ENCODE measurements at regions not wholly inside any gene's neighbourhood (a gene's known extent, or its start where the extent isn't known, plus 50 kb on each side); places are given as distances from the start of the nearest gene placed in this dataset.
"Not testable (repeated sequence)": the region's sequence is repeated elsewhere in the genome, so short reads cannot be mapped to it uniquely, and the experiment has no call there.

GRCh38 chr10:28393956-28394568, 91.2 kb upstream of the MPP7 start:
- DNase-seq: peak; percentile 92

- no peak for DNase-seq
Observed at GRCh38 chr10:28396331-28396730, 93.5 kb upstream of the MPP7 start.

GRCh38 chr10:28397229-28397628, 94.4 kb upstream of the MPP7 start:
- no peak for DNase-seq

- DNase-seq: no peak
Observed at GRCh38 chr10:28400176-28400575, 97.3 kb upstream of the MPP7 start.

- DNase-seq: no peak
Observed at GRCh38 chr10:28400681-28401080, 97.8 kb upstream of the MPP7 start.

DNA sequence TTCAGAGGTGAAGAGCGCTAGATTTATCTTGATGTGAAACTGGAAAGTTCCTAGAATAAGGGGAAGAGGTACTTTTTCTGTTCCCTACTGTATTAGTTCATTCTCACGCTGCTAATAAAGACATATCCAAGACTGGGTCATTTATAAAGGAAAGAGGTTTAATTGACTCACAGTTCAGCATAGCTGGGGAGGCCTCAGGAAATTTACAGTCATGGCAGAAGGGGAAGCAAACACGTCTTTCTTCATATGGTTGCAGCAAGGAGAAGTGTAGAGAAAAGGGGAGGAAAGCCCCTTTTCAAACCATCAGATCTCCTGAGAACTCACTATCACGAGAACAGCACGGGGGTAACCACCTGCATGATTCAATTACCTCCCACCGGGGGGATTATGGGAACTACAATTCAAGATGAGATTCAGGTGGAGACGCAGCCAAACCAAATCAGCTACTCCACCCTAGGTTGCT, 99.8 kb upstream of the MPP7 start:
- not testable (repeated sequence) for DNase-seq

DNA sequence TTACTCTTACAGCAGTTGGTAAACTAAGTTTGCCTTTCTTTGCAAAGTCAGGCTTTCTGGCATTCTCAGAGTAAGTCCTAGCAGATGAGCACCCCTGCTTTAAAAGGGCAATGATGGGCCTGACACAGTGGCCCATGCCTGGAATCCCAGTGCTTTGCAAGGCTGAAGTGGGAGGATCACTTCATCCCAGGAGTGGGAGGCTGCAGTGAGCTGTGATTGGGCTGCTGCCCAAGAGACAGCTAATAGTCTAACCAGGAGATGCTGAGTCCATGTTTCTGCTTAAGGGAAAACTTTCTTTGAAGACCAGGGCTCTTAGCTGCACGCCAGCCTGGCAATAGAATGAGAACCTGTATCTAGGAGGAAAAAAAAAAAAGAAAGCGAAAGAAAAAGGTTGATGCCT, 100.2 kb upstream of the MPP7 start:
- DNase-seq: no peak

GRCh38 chr10:28408237-28408777, 105.4 kb upstream of the MPP7 start:
- no peak for DNase-seq

DNA sequence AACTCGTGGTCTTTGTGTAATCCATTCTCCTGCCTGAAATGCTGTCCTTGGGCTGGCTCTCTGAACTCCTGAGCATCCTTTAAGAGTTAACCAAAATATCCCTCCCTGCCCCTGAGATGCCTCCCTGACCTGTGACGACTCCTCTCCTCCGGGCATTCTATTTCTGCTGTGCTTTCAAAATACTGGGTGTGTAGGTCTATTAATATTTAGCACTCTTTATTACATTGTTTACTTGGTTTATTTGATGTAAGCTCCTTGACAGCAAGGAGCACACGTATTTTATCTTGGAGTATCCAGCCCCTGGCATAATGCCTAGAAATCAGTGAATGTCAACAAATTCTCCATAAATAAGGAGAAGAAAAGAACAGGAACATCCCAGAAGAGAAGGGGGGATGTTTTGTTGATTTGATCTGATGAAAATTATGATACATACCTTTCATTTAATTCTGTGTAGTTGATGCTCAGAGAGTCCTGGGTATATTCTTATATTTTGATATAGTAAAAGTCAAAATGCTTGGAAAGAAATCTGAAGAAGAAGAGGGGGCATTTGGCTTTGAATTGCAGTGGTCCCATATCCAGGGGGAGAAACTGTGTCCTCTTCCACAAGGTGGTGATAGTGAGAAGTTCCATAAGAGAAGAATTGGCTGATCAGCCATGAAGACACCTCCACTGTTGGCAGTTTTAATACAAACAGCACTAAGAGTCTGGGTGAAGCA, 107.7 kb upstream of the MPP7 start:
- DNase-seq: no peak

DNA sequence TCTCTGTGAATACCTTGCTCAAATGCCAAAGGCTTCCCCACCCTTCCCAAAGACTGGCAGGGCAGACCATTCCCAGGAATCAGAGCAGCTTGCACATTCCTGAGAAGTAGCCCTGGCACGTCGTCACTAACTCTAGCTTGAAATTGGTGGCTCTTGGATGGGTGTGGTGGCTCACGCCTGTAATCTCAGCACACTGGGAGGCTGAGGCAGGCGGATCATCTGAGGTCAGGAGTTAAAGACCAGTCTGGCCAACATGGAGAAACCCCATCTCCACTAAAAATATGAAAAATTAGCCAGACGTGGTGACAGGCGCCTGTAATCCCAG, 108.2 kb upstream of the MPP7 start:
- DNase-seq: no peak

- DNase-seq: no peak
Observed at GRCh38 chr10:28411648-28412047, 108.8 kb upstream of the MPP7 start.

GRCh38 chr10:28418069-28418468, 114.8 kb upstream of the WAC start:
- no peak for DNase-seq

- DNase-seq: no peak
Observed at GRCh38 chr10:28425422-28425821, 107.5 kb upstream of the WAC start.

GRCh38 chr10:28426392-28427159, 106.3 kb upstream of the WAC start:
- no peak for DNase-seq

- no peak for DNase-seq
Observed at GRCh38 chr10:28427376-28427775, 105.5 kb upstream of the WAC start.

- DNase-seq: no peak
Observed at GRCh38 chr10:28429045-28429444, 103.9 kb upstream of the WAC start.

DNA sequence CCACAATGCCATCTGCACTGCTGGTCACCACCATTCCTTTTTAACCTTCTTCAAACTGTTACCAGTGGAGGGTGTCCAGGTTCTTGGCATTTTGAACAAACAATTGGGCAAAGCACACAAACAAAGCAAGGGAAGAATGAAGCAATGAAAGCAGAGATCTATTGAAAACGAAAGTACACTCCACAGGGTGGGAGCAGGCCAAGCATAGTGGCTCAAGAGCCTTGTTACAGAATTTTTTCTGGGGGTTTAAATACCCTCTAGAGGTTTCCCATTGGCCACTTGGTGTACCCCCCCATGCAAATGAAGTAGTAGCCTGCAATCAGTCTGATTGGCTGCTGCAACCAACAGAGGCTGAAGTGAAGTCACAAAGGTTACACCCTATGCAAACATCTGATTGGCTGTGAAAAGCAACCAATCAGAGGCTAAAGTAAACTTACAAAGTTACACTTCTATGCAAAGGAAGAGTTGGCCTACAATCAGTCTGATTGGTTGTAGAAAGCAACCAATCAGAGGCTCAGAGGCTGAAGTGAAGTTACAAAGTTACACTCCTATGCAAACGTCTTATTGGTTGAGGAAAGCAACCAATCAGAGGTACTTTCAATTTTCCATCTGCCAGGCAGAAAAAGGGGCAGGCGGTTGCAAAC, 103.2 kb upstream of the WAC start:
- no peak for DNase-seq

DNA sequence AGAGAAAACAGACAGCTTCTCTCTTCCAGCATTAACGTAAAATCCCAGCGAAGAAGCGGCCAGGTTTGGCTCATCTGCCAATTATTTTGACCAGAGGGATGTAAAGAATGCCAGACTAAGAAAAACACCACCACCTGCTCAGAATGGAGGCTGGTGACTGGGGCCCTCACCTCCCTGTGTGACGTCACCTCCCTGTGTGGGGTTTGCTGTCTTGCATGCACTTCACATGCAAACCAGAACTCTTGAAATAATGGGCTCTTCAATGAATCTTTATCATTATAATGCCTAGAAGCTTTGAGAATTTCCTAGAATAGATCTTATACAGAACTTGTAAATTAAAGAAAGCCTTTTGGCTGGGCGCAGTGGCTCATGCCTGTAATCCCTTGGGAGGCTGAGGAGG, 101.8 kb upstream of the WAC start:
- no peak for DNase-seq

- peak; percentile 18 for DNase-seq
Observed at GRCh38 chr10:28432210-28432676, 100.7 kb upstream of the WAC start.

- DNase-seq: no peak
Observed at GRCh38 chr10:28434063-28434462, 98.9 kb upstream of the WAC start.

GRCh38 chr10:28442403-28442802, 90.5 kb upstream of the WAC start:
- no peak for DNase-seq

DNA sequence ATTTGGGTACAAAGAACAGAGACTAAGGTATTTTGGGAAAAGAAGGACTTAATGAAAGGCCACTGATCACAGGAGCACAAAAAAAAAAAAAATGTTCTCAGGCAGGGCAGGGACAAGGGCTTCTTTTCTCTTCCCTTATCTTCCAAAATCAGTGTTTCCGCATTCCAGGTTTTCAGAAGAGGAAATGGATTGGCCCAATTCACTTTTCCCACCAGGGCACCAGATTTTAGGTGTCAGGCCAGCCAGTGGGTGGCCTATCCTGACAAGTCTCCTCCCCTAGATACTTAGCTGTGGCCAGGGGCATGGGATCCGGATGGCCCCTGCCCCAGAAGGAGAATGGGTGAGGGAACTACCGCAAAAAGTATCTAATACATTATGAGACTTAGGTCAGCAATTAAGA, 88.9 kb upstream of the WAC start:
- DNase-seq: no peak

- DNase-seq: no peak
Observed at GRCh38 chr10:28445516-28445915, 87.4 kb upstream of the WAC start.

Data from NCI-H2171 treated with DMSO at 0.1 percent for 48 hours (cell line).